HG02840 (cell line): ENCODE measurements at regions not wholly inside any gene's neighbourhood (a gene's known extent, or its start where the extent isn't known, plus 50 kb on each side); places are given as distances from the start of the nearest gene placed in this dataset.
A peak's percentile ranks its signal among the peaks of the same experiment; 100 is the strongest.

ENCODE experiments used
- ATAC-seq: cut with Tn5 transposase; IDR thresholded peaks from one replicate; pipeline ENCODE4 v1.9.1; 2021; ENCODE audit warnings: mild to moderate bottlenecking, moderate library complexity, moderate number of reproducible peaks; ENCODE audit not compliant: unreplicated experiment, low FRiP score

DNA sequence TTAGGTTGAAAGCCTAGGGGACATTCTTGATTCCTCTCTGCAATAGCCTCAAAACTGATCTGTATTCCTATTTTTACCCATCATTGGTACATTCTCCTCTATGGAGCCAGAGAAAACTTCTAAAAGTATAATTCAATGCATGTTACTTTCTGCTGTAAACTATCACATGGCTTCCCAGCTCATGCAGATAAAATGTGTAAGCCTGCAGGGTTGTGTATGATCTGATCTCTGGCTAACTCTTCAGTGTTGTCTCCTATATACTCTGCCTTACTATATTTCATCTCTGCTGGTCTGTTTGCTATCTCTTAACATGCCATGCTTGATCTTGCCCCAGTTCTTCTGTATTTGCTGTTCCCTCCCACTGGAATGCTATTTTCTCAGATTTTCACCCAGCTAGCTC is 323.3 kb upstream of the RSPO3 start:
- ATAC-seq = no peak

DNA sequence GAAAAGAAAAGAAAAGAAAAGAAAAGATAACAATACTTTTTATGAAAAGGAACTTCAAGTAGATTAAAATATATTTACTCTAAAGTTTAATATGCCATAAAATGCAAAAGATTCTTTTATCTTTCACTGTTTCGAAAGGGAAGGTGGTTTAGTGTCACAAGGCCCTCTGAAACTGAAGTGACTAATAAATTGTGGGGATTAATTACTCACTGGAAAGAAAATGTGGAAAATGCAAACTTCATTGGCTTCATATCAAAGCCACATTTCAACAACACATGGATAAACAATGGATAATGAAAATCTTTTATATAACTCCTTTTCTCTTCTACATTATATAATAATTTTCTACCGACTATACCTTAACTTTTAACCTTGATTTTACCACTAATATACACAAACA is 320.5 kb upstream of the RSPO3 start:
- ATAC-seq = no peak

DNA sequence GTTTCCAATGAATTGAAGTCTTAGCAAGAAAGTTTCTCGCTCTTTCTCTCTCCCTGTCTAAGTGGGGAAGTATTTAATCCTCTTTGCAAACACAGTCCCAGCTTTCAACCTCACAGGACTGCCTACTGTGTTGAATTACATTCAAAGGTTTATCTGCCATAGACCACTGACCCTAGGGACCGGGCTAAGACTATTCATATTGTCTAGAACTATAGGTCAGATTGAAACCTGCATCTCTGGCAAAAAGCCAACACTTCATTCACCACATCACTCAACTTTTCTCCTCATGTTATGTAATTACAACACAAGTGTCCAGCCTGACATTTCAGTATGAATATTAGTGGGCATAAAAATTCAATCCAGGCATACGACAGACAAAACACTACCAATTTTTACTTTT is 314.7 kb upstream of the RSPO3 start:
- ATAC-seq = peak; percentile 26

DNA sequence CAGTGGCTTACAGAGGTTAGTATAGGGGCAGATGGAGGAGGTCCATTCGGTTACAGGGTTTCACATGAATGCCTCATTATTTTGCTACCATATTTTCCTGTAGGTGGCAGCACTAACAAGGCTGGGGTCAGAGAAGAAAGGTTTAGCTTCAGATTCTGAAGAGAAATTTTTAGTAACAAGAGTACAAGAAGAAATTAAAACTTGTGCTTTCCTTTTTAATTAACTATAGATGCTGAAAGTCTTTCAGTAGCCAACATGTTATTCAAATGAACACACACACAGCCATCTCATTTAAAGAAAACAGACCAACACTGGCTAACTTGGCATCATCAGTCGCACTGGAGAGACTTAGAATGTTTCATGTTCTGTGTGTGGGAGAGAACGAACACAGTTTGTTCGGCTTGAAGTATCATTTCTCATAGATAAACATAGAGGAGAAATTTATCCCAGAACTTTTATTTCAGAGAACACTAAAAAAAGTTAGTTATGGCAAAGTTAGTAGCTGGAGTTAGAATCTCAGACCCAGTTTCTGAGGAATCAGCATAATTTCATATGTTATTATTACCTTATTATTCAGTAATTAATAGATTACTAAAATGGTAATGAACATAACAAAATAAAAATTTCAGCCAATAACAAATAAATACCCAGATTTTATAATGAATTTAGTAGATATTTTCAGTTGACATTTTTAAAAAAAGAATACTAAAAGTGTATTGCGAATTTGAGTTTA is 314.0 kb upstream of the RSPO3 start:
- ATAC-seq = peak; percentile 67

DNA sequence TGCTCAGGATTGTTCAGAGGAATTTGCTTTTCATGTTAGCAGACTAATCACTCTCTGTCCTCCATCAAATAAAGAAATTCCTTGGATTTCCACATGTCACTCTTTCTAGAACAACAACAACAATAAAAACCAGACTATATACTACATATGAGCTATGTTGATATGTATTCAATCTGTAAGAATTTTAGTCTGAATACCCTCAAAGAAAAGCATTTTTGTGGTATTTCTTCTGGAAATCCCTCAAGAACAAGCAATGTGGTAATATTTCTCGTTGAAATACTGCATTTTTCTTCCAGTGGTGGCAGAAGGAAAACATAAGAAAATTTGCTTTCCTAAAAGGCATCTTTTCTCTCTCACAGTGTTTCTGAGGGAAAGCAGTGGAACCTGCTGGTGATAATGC is 312.6 kb upstream of the RSPO3 start:
- ATAC-seq = no peak

DNA sequence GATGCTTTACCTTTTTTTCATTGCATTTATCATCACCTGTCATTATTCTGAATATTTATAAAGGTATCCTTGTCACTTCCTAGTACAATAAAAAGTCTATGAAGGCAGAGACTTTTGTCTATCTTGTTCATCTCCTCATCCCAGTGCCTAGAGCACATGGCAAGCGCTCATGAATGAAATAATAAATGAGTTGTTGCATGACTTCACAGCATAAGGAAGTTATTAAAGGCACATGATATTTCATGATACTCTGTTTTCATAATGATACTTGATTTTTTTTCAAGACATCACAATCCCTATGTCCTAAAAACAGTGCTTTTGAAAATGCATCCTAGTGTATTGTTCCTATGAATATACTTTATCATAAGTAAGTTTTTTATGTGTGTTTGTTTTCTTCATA is 310.6 kb upstream of the RSPO3 start:
- no peak for ATAC-seq

DNA sequence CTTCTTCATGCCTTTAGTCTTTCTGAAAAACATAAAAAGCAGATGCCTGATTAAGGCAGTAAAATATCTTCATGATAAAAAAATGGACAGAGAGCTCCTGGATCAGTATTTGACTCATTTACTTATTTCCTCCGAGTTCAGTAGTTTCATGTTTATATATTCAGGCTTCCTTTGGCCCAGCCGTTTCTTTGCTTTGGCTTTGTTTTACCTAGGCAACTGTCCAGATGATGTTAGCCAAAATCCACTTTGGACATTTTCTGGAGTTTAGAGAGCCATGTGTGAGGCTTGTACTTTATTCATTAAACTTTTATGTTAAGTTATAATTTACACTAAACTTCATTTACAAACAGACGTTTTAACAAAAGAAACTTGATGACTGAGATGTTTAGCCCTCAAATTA is 307.1 kb upstream of the RSPO3 start:
- ATAC-seq = no peak

DNA sequence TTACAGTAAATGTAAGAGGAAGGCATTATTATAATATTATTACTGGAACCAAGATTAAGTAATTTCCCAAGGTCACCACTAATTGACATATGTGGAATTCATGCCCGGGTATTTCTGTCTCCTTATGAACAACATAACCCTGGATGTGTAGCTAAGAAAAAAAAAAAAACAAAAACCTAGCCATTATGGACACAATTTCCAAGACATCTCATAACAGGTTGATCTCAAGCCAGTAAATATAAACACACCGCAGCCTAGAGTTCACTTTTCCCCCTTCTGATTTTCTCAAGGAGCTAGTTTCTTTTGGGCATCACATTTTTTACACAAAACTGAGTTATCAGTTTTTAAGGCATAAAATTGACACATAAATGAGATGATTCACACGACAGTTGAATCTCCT is 306.5 kb upstream of the RSPO3 start:
- no peak for ATAC-seq

DNA sequence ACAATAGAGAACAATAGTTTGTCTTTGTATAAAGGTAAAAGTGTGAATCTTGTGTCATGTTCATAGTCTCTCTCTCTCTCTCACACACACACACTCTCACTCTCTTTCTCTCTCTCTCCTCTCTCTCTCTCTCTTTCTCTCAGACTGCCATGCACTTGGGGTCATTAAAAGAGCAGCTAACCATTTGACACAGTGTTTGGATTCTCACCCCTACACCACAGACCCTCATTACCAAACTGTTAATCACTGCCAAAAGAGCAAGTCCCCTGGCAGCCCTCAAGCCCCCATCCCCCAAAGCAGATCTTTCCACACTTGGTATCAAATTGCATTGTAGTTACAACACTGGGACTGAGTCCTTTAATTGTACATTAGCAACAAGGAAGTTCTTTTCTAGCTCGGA is 305.8 kb upstream of the RSPO3 start:
- no peak for ATAC-seq

DNA sequence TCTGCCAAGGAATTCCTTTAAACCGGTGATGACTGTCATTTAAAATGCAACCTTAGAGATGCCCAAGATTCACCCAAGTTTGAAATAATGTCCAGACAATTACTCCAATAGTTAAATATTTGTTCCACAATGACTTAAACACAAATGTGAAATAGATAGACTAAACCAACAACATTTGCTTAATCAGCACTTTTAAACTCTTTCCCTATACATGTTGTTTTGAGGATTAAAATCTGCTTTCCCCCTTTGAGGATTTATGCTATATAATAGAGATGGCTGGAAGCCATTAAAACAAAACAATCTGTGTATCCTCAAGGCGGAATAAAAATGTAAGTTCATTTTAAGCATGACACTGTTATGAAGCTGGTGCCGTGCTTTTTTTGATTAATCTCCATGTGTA is 297.8 kb upstream of the RSPO3 start:
- no peak for ATAC-seq

DNA sequence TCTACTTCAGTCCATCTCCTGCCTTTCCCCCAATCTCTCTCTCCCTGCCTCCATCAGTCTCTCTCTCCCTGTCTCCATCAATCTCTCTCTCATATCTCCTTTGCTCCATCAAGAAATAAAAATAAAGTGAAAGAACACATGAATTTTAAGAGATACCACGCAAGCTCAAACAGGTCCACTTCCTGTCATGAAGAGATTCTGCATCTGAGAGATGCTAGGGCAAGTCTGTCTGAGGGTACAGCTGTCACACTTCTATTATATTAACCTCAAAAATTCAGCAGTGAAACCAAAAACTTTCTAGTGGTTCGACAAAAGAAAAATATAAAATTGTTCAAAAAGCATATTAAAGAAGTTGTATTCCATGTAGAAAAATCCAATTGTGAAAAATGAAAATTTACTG is 296.8 kb upstream of the RSPO3 start:
- no peak for ATAC-seq

DNA sequence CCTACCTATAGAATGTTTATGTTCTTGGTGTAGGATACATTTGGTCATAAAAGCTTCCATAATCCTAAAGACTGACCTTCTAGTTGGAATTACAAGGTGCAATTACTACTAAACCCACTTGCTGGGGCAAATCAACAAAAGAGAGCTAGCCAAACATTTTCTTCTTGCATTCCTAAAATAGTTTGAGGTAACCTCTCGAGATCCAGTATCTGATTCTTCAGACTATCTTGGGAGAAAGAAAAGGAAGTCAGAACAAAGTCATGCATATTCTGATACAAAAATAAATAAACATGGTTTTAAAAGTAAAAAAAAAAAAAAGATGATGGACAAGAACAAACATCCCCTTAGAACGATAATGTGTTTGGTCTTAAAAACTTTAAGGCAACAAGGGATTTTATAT is 294.2 kb upstream of the RSPO3 start:
- ATAC-seq = no peak

DNA sequence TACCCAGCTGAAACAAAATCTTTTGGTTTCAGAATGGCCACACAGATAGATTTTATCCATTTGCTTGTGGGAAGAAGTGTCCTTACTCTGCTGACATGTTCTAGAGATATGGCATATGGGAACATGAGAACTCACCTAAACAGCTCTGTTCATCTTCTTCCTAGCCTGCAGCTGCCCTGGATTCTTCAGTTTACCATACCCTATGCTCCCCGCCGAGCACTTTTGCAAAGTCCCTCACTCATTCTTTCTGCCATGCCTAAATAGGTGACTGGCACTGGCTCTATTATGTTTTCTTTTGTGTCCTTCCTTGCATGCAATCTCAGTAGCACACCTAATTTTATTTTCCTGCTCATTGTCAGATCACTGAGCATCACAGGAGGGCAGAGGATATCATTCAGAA is 293.7 kb upstream of the RSPO3 start:
- no peak for ATAC-seq

DNA sequence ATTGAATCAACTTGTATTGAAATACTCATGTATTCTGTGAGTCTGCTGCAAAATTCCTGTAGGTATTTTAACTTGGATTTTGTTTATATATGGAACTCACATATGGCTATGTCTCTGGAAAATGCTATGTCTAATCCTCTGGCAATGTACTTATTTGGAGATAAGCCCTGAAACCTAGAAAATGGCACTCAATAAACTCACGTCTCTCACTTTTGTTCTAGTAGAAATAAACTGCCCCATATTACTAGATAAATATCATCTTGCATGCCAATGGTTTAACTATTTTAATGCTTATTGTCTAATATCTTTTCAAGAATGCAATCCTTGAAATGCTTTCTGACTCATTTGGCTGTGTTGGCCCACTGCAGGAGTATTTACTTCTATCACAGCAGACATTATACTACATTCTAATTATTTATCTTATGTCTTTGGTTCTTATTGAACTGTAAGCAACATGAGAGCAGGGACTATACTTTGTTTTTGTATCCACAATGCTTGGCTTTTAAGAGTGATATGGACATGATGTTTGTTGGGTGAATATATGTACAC is 292.2 kb upstream of the RSPO3 start:
- no peak for ATAC-seq

DNA sequence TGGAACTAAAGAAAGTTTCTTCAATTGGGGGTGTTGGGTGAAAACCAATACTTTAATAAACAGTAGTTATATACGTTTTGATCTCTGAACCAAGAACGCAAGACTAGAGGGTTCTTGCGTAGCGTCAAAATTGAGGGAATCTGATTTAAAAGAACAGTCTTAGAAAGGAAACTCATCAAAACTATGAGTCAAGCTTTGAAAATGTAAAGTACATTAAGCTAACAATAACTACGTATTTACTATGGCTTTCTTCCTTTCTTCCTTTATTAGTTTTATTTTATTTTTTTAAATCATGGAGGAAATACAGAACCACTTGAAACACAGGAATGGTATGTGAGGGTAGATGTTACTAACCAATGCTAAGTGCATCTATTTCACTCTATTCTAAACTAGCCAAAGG is 287.0 kb upstream of the RSPO3 start:
- no peak for ATAC-seq

DNA sequence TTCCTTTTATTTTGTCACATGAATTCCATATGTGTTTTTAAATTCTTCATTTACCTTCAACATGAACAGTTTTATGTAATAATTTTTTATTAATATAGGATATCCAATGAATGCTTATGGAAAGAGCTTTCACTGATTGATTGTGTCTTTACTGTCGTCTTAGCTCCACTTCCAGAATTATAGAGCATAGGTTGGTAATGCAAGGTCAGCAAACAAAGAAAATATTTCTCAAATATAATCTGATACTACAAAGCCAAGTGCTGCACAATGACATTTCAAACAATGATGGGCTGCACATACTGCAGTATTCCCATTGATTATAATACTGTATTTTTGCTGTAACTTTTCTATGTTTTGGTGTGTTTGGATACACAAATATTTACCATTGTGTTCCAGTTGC is 275.7 kb upstream of the RSPO3 start:
- ATAC-seq = no peak

DNA sequence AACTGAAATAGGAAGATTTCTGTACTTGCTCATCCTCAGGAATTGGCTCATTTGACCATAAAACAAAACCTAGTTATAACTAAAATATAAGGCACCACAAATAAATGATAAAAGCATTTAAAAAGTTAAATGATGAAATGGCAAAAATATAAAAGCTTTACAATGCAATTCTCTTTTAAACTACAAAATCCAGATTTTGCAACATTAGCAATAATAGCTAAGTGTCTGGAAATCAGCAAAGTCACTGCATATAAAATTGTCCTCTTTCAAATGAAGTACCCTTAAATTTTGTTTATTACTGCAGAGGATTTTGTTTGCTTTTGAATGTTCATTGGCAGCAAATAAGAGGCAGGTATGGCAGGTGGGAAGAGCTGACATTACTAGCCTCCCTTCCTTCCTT is 270.4 kb upstream of the RSPO3 start:
- no peak for ATAC-seq

DNA sequence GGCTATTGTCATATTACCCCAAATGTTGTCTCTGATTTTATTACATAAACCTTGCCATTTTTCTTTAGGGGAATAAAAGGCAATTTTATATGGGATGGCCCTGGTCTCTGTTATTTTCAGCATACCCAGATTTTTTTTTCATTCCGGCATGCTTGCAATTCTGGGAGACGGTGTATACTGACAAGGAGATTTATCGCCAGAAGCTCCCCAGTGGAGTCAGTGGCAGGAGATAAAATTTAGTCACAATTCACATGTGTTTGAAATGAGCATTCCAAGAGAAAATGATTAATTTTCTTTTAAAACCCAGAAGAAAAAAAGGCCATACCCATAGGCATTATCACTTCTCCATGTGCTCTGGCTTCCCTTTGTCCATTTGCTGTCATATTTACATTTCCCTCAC is 250.8 kb upstream of the RSPO3 start:
- ATAC-seq = no peak

DNA sequence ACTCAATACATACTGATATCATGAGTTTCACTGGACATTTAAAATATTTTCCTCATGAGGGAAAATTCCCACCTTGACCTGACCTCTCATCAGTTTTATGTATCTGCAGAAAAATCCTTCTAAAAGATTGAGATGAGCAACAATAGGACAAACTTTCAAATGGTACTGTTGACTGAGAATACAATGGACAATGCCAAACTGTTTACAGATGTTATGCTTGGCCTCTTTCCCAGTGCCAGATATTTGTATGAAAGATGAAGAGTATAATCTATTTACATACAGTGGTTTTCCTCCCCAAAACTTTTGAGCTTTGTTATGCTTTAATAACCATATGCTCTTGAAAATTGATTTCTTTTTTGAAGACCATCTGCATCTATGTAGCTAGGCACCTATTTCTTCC is 245.1 kb upstream of the RSPO3 start:
- no peak for ATAC-seq

DNA sequence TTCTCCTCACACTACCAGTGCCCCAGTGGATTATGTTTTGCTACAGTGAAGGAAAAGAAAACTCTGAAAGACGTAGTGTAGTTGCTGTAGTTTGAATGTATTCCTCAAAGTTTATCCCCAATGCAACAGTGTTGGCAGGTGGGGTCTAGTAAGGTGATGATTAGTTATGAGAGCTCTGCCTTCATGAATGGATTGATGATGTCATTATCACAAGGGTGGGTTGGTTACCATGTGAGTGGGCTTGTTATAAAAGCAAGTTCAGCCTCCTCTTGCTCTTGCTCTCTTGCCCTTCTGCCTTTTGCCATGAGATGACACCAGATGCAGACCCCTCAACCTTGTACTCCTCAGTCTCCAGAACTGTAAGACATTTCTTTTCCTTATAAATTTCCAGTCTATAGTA is 244.7 kb upstream of the RSPO3 start:
- no peak for ATAC-seq

DNA sequence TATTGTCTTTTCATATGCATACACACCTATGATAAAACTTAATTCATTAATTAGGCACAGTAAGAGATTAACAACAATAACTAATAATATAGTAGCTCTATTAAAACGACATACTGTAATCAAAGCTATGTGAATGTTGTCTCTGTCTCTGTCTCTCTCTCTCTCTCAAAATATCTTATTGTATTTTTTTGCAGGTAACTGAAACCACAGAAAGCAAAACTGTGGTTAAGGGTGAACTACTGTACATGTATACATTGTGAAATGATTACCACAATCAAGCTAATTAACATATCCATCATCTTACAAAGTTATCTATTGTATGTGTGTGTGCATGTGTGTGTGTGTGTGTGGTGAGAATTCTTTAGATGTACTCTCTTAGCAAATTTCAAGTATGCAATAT is 242.0 kb upstream of the RSPO3 start:
- no peak for ATAC-seq

DNA sequence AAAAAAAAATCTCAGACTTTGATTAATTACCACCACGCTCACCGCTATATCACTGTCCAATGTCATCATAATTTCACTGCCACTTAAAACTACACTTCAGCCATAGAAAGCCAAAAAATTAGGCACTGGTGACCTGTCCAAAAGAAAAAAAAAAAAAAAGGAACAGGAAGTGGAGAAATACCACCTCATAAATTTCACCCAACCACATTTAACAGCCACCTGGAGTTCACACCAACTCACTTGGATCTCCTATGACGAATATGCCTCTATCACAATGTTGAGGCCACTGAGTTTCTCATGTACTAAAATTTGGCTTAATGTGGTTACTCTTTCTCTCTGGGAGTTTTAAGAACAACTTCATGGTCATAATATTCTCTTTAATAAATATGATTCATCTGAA is 237.5 kb upstream of the RSPO3 start:
- ATAC-seq = no peak

DNA sequence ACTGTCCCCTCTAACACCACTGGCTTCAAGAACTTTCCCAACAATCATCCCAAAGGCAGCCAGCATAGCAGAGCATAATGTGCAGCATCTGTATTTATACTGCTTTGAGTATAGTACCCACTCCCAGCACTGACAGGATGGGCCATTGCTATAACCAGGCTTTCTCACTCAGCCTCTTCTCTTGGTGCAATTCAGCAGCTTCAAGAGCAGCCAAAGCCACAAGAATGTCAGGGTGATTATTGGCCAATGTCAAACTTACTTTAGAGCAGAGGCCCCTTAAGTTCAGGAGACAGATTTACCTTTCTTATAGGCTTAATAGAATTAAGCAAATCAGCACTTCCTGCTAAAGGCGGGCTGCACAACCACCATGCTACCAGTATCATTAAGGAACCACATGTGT is 232.4 kb upstream of the RSPO3 start:
- no peak for ATAC-seq
